Stimulated activated CD8-positive, alpha-beta memory T cell treated with anti-CD3 and anti-CD28 coated beads, Interleukin-4, amount 100 ng/mL, for 1 hour (primary cell): ENCODE measurements at regions not wholly inside any gene's neighbourhood (a gene's known extent, or its start where the extent isn't known, plus 50 kb on each side); places are given as distances from the start of the nearest gene placed in this dataset.

ENCODE experiments used
- DNase-seq, 2 donors: peaks; one replicate each; pipeline ENCODE4 v3.0.0-alpha.2; 2020; ENCODE audit warnings: low read depth in 2 of 2, low spot score in 1 of 2

DNA sequence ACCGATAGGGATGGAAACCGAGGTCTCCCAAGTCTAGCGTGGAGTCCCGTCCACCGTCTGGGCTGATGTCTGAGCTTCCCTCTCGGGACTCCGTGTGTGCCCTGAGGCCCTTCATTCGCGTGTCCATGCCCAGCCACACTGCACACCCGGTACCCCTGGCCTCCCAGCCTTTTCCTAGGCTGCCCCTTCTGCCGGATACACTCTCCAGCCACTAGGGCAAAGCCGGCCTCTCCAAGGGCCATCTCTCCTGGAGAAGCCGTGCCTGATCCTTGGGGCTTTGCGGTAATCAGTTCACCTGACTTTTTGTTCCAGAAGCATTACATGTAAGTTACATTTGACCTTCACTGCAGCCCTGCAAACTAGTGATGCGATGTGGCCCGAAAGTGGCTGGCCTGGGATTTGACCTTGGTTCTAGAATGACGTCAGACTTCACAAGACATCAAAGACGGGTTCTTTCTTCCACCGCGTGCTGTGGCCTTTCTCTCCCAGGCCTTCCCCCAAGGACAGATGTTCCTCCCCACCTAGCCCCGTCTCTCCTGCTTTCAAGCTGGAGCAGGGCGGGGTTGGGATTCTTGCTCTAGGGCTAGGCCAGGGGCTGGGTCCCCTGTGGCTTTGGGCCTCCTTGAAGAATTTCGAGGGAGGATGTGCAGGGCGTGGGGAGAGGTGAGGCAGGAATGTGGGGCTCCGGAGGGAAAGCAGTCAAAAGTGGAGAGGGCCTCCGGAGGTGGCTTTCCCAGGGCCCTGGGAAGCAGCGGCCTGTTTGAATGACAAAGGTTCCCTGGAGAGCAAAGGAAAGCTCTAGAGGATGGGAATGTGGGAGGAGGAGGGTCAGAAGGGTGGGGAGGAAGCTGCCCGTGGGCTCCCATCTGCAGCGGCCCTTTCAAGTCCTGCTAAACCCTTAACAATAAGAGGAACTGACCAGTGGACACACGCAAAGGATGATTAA, 49.7 kb upstream of the SLC2A1 start:
- no peak for DNase-seq
